ENCODE measurements at regions not wholly inside any gene's neighbourhood (a gene's known extent, or its start where the extent isn't known, plus 50 kb on each side); places are given as distances from the start of the nearest gene placed in this dataset.

- H3K27ac Mint-ChIP-seq, result no peak overlapping the region
Observed at GRCh38 chr9:91116211-91116610, 245.5 kb downstream of the AUH start.

GRCh38 chr9:91116711-91117110 lies 245.0 kb downstream of the AUH start:
- Histone ChIP-seq H3K27ac (ENCODE audit: low read length) (no peak overlapping the region), H3K9me3 (ENCODE audit: control insufficient read depth, insufficient read depth, low read length) (no peaks in the 10 kb centered on the region), H3K27me3 (ENCODE audit: control insufficient read depth, insufficient read depth, low read length) (no peaks in the 10 kb centered on the region), H3K4me3 (ENCODE audit: low read length) (no peak overlapping the region), H3K36me3 (ENCODE audit: control insufficient read depth, insufficient read depth, low read length) (no peaks in the 10 kb centered on the region), H3K4me1 (ENCODE audit: control insufficient read depth, insufficient read depth, low read length) (peaks cover 13% of the 10 kb centered on the region)
- intact Hi-C loops (cut with micrococcal nuclease), result no loop called here
- no peaks in the 10 kb centered on the region for H3K36me3 Mint-ChIP-seq
- H3K27me3 Mint-ChIP-seq (ENCODE audit: low read depth in 2 of 2), result peaks cover 9 to 10% of the 10 kb centered on the region in 2 donors
- peaks cover 16 to 20% of the 10 kb centered on the region in 2 donors for H3K4me1 Mint-ChIP-seq
- no peaks in the 10 kb centered on the region for H3K9me3 Mint-ChIP-seq
- DNase-seq, result no peak
- no peak for ATAC-seq
- WGBS (ENCODE audit: insufficient coverage), result 96% methylated on average over 5 of the region's 5 CpGs
- no peak for TF ChIP-seq CTCF (IDR thresholded peaks at IDR 0.05)
- H3K4me3 Mint-ChIP-seq, result no peak overlapping the region
- H3K27ac Mint-ChIP-seq, result no peak overlapping the region

More at GRCh38 chr9:91116211-91116610, 245.5 kb downstream of the AUH start:
- DNase-seq, result no peak
- Histone ChIP-seq H3K4me1 (ENCODE audit: control insufficient read depth, insufficient read depth, low read length) (peaks cover 13% of the 10 kb centered on the region), H3K4me3 (ENCODE audit: low read length) (no peak overlapping the region), H3K27ac (ENCODE audit: low read length) (no peak overlapping the region), H3K9me3 (ENCODE audit: control insufficient read depth, insufficient read depth, low read length) (no peaks in the 10 kb centered on the region), H3K36me3 (ENCODE audit: control insufficient read depth, insufficient read depth, low read length) (no peaks in the 10 kb centered on the region), H3K27me3 (ENCODE audit: control insufficient read depth, insufficient read depth, low read length) (no peaks in the 10 kb centered on the region)
- ATAC-seq, result no peak
- Mint-ChIP-seq H3K4me3 (no peak overlapping the region), H3K27me3 (ENCODE audit: low read depth in 2 of 2) (peaks cover 9 to 10% of the 10 kb centered on the region in 2 donors), H3K9me3 (peaks cover 0 to under 1% of the 10 kb centered on the region in 2 donors), H3K4me1 (peaks cover 16 to 22% of the 10 kb centered on the region in 2 donors), H3K36me3 (no peaks in the 10 kb centered on the region)
- 63% methylated on average over 3 of the region's 3 CpGs for WGBS (ENCODE audit: insufficient coverage)
- no peak for TF ChIP-seq CTCF (IDR thresholded peaks at IDR 0.05)
- intact Hi-C loops (cut with micrococcal nuclease), result no loop called here

GRCh38 chr9:91117474-91117891 lies 244.2 kb downstream of the AUH start:
- H3K4me3 ChIP-seq (ENCODE audit: low read length), result peak overlapping the region; percentile 16
- 91% methylated on average over 27 of the region's 29 CpGs for WGBS (ENCODE audit: insufficient coverage)
- no peaks in the 10 kb centered on the region for H3K36me3 Mint-ChIP-seq
- no peak overlapping the region for H3K27ac ChIP-seq (ENCODE audit: low read length)
- peak overlapping the region in 1 of 2 donors; percentile 56 for H3K27ac Mint-ChIP-seq
- intact Hi-C loops (cut with micrococcal nuclease), result no loop called here
- H3K4me1 Mint-ChIP-seq, result peaks cover 17 to 20% of the 10 kb centered on the region in 2 donors
- no peak for TF ChIP-seq CTCF (IDR thresholded peaks at IDR 0.05)
- no peak for ATAC-seq
- no peaks in the 10 kb centered on the region for H3K9me3 Mint-ChIP-seq
- H3K36me3 ChIP-seq (ENCODE audit: control insufficient read depth, insufficient read depth, low read length), result no peaks in the 10 kb centered on the region
- H3K27me3 Mint-ChIP-seq (ENCODE audit: low read depth in 2 of 2), result peaks cover 9 to 10% of the 10 kb centered on the region in 2 donors
- no peaks in the 10 kb centered on the region for H3K27me3 ChIP-seq (ENCODE audit: control insufficient read depth, insufficient read depth, low read length)
- H3K4me1 ChIP-seq (ENCODE audit: control insufficient read depth, insufficient read depth, low read length), result peaks cover 13% of the 10 kb centered on the region
- H3K4me3 Mint-ChIP-seq, result peak overlapping the region; percentile 75
- no peak for DNase-seq
- no peaks in the 10 kb centered on the region for H3K9me3 ChIP-seq (ENCODE audit: control insufficient read depth, insufficient read depth, low read length)
